Transverse colon (tissue), 4 donors: ENCODE measurements at regions not wholly inside any gene's neighbourhood (a gene's known extent, or its start where the extent isn't known, plus 50 kb on each side); places are given as distances from the start of the nearest gene placed in this dataset.

Source experiments
- EP300 ChIP-seq: sonication (generic); formaldehyde crosslinking; IDR thresholded peaks from one replicate; pipeline ENCODE4 v1.6.1; 2017; ENCODE audit warnings: antibody characterized with exemption, low read depth
- POLR2A ChIP-seq: fragments of 450-650 bp; IDR thresholded peaks from one replicate; pipeline ENCODE4 v1.6.1; 2016; ENCODE audit warnings: antibody characterized with exemption, mild to moderate bottlenecking, moderate library complexity
- POLR2AphosphoS5 ChIP-seq, 3 donors: sonication (generic); formaldehyde crosslinking; IDR thresholded peaks; one replicate each; pipeline ENCODE4 v1.6.1; 2016; ENCODE audit warnings: antibody characterized with exemption in 3 of 3
- TF ChIP-seq, protein P1 (sequence below), 5 experiments: fragments of 200-600 bp in 3 of 5; fragments of 450-650 bp in 2 of 5; sonication (generic) in 3 of 5; IDR thresholded peaks; 1 replicate in 2 of 5; 2 replicates in 3 of 5; pipeline ENCODE4 v1.5.1; 2016 to 2017; ENCODE audit warnings: antibody characterized with exemption in 5 of 5, inconsistent platforms in 3 of 5, mild to moderate bottlenecking in 2 of 5, moderate library complexity in 1 of 5

DNA sequence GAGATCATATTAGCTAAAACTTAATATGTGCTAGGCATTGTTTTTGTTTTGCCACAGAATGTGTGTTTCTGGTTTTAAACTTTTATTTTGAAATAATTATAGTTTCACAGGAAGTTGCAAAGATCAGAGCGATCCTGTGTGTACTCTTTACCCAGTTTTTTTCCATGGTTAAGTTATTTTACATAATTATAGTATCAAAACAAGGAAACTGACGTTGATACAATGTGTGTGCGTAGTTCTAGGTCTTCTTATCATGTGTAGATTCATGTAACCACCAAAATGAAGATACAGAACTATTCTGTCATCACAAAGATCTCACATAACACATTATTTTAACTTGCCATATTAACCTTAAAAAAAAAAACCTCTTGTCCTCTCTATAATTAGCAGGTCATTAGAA is 69.2 kb downstream of the BLTP1 start:
- TF ChIP-seq, protein P1, sequence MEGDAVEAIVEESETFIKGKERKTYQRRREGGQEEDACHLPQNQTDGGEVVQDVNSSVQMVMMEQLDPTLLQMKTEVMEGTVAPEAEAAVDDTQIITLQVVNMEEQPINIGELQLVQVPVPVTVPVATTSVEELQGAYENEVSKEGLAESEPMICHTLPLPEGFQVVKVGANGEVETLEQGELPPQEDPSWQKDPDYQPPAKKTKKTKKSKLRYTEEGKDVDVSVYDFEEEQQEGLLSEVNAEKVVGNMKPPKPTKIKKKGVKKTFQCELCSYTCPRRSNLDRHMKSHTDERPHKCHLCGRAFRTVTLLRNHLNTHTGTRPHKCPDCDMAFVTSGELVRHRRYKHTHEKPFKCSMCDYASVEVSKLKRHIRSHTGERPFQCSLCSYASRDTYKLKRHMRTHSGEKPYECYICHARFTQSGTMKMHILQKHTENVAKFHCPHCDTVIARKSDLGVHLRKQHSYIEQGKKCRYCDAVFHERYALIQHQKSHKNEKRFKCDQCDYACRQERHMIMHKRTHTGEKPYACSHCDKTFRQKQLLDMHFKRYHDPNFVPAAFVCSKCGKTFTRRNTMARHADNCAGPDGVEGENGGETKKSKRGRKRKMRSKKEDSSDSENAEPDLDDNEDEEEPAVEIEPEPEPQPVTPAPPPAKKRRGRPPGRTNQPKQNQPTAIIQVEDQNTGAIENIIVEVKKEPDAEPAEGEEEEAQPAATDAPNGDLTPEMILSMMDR (IDR thresholded peaks at IDR 0.05) = no peak
- TF ChIP-seq POLR2A (no peak), POLR2AphosphoS5 (IDR thresholded peaks at IDR 0.05) (no peak), EP300 (no peak)
